Smooth muscle cell (in vitro differentiated cells): ENCODE measurements at regions not wholly inside any gene's neighbourhood (a gene's known extent, or its start where the extent isn't known, plus 50 kb on each side); places are given as distances from the start of the nearest gene placed in this dataset.

Source experiments
- DNase-seq: peaks from one replicate; lab custom pipeline; 2025; ENCODE audit not compliant: unreplicated experiment; lab: John Stamatoyannopoulos, UW
- H2AFZ ChIP-seq: fragments of 200-600 bp; sonication (generic); 2 replicates; pipeline ENCODE4 v1.6.0; 2016; ENCODE audit warnings: antibody characterized with exemption, low read depth, mild to moderate bottlenecking
- H3F3A ChIP-seq: fragments of 200-600 bp; sonication (generic); 2 replicates; pipeline ENCODE4 v1.6.0; 2017; ENCODE audit warnings: antibody characterized with exemption, low read depth
- H3K27ac ChIP-seq: fragments of 200-600 bp; sonication (generic); 2 replicates; pipeline ENCODE4 v1.5.1; 2016; ENCODE audit warnings: low read depth, mild to moderate bottlenecking
- H3K27me3 ChIP-seq: fragments of 200-600 bp; sonication (generic); 2 replicates; pipeline ENCODE4 v1.6.1; 2016; ENCODE audit warnings: low read depth, mild to moderate bottlenecking
- H3K36me3 ChIP-seq: fragments of 200-600 bp; sonication (generic); 2 replicates; pipeline ENCODE4 v1.5.1; 2016; ENCODE audit warnings: low read depth
- H3K4me1 ChIP-seq: fragments of 200-600 bp; sonication (generic); 2 replicates; pipeline ENCODE4 v1.5.1; 2016; ENCODE audit warnings: low read depth
- H3K4me2 ChIP-seq: fragments of 200-600 bp; sonication (generic); 2 replicates; pipeline ENCODE4 v1.6.0; 2016; ENCODE audit warnings: mild to moderate bottlenecking
- H3K4me3 ChIP-seq: fragments of 200-600 bp; sonication (generic); 2 replicates; pipeline ENCODE4 v1.5.1; 2016; ENCODE audit warnings: mild to moderate bottlenecking
- H3K79me2 ChIP-seq: fragments of 200-600 bp; sonication (generic); 2 replicates; pipeline ENCODE4 v1.6.0; 2016; ENCODE audit warnings: low read depth, mild to moderate bottlenecking
- H3K9ac ChIP-seq: fragments of 200-600 bp; sonication (generic); 2 replicates; pipeline ENCODE4 v1.6.0; 2016; ENCODE audit warnings: low read depth
- H3K9me3 ChIP-seq: fragments of 200-600 bp; sonication (generic); replicated peaks from 2 replicates; pipeline ENCODE4 v1.5.1; 2016; ENCODE audit warnings: low read depth
- H4K20me1 ChIP-seq: fragments of 200-600 bp; sonication (generic); 2 replicates; pipeline ENCODE4 v1.6.0; 2016; ENCODE audit warnings: low read depth
- CTCF ChIP-seq: fragments of 200-600 bp; sonication (generic); IDR thresholded peaks from 2 replicates; pipeline ENCODE4 v1.5.1; 2017; ENCODE audit warnings: borderline replicate concordance, mild to moderate bottlenecking, antibody characterized with exemption; ENCODE audit not compliant: insufficient read depth, poor library complexity, severe bottlenecking
- WGBS: methylation state at CpG from one replicate; pipeline ENCODE4 v1.1.7; 2016; ENCODE audit warnings: low lambda C conversion rate; 5-methylcytosine and 5-hydroxymethylcytosine counted together

GRCh38 chr16:63602206-63602927 lies 1519.5 kb downstream of the CDH11 start:
- no peak for DNase-seq
- H3K36me3 ChIP-seq = no peaks in the 10 kb centered on the region

GRCh38 chr16:63596716-63597115 lies 1525.1 kb downstream of the CDH11 start:
- Histone ChIP-seq H3K79me2 (no peaks in the 10 kb centered on the region), H3K27ac (no peak overlapping the region), H3F3A (no peaks in the 10 kb centered on the region), H3K9ac (no peak overlapping the region), H2AFZ (no peak overlapping the region), H4K20me1 (no peaks in the 10 kb centered on the region), H3K4me2 (no peak overlapping the region), H3K36me3 (no peaks in the 10 kb centered on the region), H3K27me3 (peaks cover 5% of the 10 kb centered on the region), H3K4me3 (no peak overlapping the region), H3K9me3 (no peaks in the 10 kb centered on the region), H3K4me1 (no peaks in the 10 kb centered on the region)
- WGBS = 100% methylated on average over 1 of the region's 1 CpG
- no peak for TF ChIP-seq CTCF
- DNase-seq = no peak

More at GRCh38 chr16:63602206-63602927, 1519.5 kb downstream of the CDH11 start:
- H3K9ac ChIP-seq = no peak overlapping the region
- peaks cover 10% of the 10 kb centered on the region for H3K27me3 ChIP-seq
- H3K4me2 ChIP-seq = no peak overlapping the region
- H3K4me3 ChIP-seq = no peak overlapping the region
- no peaks in the 10 kb centered on the region for H3K9me3 ChIP-seq
- no peak overlapping the region for H3K27ac ChIP-seq
- no peaks in the 10 kb centered on the region for H3F3A ChIP-seq
- H2AFZ ChIP-seq = no peak overlapping the region
- H3K79me2 ChIP-seq = no peaks in the 10 kb centered on the region
- H3K4me1 ChIP-seq = no peaks in the 10 kb centered on the region
- no peak for TF ChIP-seq CTCF
- WGBS = 13% methylated on average over 3 of the region's 3 CpGs
- no peaks in the 10 kb centered on the region for H4K20me1 ChIP-seq

DNA sequence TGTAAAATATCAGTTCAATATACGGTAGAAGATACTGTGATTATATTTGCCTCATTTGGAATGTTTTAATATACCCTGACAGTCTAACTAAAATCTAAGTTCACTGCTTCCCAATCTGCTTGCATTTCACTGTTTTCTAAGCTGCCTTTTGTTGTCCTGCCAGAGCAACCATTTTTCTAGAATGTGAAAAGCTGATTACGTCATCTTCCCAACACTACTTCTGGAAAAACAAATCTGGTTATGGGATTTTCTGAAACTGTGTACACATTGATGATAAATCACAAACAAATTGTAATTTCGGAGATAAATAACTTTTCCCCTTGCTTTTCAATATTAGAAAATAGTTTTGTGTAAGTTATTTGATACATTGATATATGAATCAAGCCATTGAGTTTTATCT lies 1529.0 kb downstream of the CDH11 start:
- Histone ChIP-seq H3K4me3 (no peak overlapping the region), H3K79me2 (no peaks in the 10 kb centered on the region), H3K4me1 (no peaks in the 10 kb centered on the region), H3K27me3 (no peaks in the 10 kb centered on the region), H3K4me2 (no peak overlapping the region), H2AFZ (no peak overlapping the region), H4K20me1 (no peaks in the 10 kb centered on the region), H3K9me3 (no peaks in the 10 kb centered on the region), H3F3A (no peaks in the 10 kb centered on the region), H3K27ac (no peak overlapping the region), H3K36me3 (no peaks in the 10 kb centered on the region), H3K9ac (no peak overlapping the region)
- DNase-seq = no peak
- no peak for TF ChIP-seq CTCF
- 83% methylated on average over 3 of the region's 3 CpGs for WGBS

GRCh38 chr16:63581570-63581969 lies 1540.3 kb downstream of the CDH11 start:
- no peaks in the 10 kb centered on the region for H3F3A ChIP-seq
- no peak overlapping the region for H2AFZ ChIP-seq
- no peaks in the 10 kb centered on the region for H3K4me1 ChIP-seq
- no peak overlapping the region for H3K4me3 ChIP-seq
- H3K4me2 ChIP-seq = no peak overlapping the region
- no peaks in the 10 kb centered on the region for H3K36me3 ChIP-seq
- no peaks in the 10 kb centered on the region for H3K79me2 ChIP-seq
- H3K9ac ChIP-seq = no peak overlapping the region
- H3K27me3 ChIP-seq = no peaks in the 10 kb centered on the region
- 46% methylated on average over 5 of the region's 5 CpGs for WGBS
- no peak for DNase-seq
- TF ChIP-seq CTCF = no peak
- no peaks in the 10 kb centered on the region for H4K20me1 ChIP-seq
- H3K27ac ChIP-seq = no peak overlapping the region
- no peaks in the 10 kb centered on the region for H3K9me3 ChIP-seq
